SK-N-SH (cell line): ENCODE measurements at regions not wholly inside any gene's neighbourhood (a gene's known extent, or its start where the extent isn't known, plus 50 kb on each side); places are given as distances from the start of the nearest gene placed in this dataset.

Source experiments
- CTCF ChIA-PET: fragments of 300-600, 350-600 bp; formaldehyde crosslinking; extraction: SDS; loops from one replicate; lab custom pipeline; 2021; lab: Yijun Ruan, JAX
- POLR2A ChIA-PET: fragments of 350-600 bp; sonication (Branson Sonifier 250); formaldehyde crosslinking; extraction: SDS; loops from one replicate; lab custom pipeline; 2020; ENCODE audit warnings: antibody characterized with exemption, inconsistent platforms; lab: Yijun Ruan, JAX
- DNase-seq: peaks from one replicate; pipeline ENCODE4 v3.0.0; 2012
- H2AFZ ChIP-seq: fragments of 200-600 bp; sonication (generic); 2 replicates; pipeline ENCODE4 v1.8.1; 2016; ENCODE audit warnings: antibody characterized with exemption, mild to moderate bottlenecking, low read depth
- H3F3A ChIP-seq: fragments of 200-600 bp; sonication (generic); replicated peaks from 2 replicates; pipeline ENCODE3; 2016; ENCODE audit warnings: antibody characterized with exemption, mild to moderate bottlenecking; ENCODE audit not compliant: insufficient read depth
- H3K27ac ChIP-seq, 2 experiments: fragments of 200-500 bp in 1 of 2; fragments of 200-600 bp in 1 of 2; sonication (Bioruptor generic) in 1 of 2; sonication (generic), shearing (Covaris generic) in 1 of 2; 2 replicates each; pipeline versions ENCODE4 v1.5.1 to v1.6.1; 2014 to 2016; ENCODE audit warnings: low read depth in 2 of 2, inconsistent platforms in 1 of 2, low read length in 1 of 2, mild to moderate bottlenecking in 1 of 2, mixed read lengths in 1 of 2
- H3K27me3 ChIP-seq: fragments of 200-600 bp; sonication (generic), shearing (Covaris generic); 2 replicates; pipeline ENCODE4 v1.6.1; 2016; ENCODE audit warnings: mixed run types; ENCODE audit not compliant: insufficient read depth
- H3K36me3 ChIP-seq, 2 experiments: fragments of 200-500 bp in 1 of 2; fragments of 200-600 bp in 1 of 2; sonication (Bioruptor generic) in 1 of 2; sonication (generic) in 1 of 2; replicated peaks in 1 of 2; 2 replicates each; pipeline versions ENCODE3 to v1.5.1; 2014 to 2016; ENCODE audit warnings: low read length in 1 of 2, mild to moderate bottlenecking in 1 of 2; ENCODE audit not compliant: insufficient read depth in 2 of 2, control insufficient read depth in 1 of 2
- H3K4me1 ChIP-seq, 2 experiments: fragments of 200-500 bp in 1 of 2; fragments of 200-600 bp in 1 of 2; sonication (Bioruptor generic) in 1 of 2; sonication (generic), shearing (Covaris generic) in 1 of 2; 2 replicates each; pipeline versions ENCODE4 v1.5.1 to v1.6.1; 2014 to 2016; ENCODE audit warnings: low read depth in 1 of 2, low read length in 1 of 2, mixed run types in 1 of 2; ENCODE audit not compliant: insufficient read depth in 2 of 2, control insufficient read depth in 1 of 2
- H3K4me2 ChIP-seq: fragments of 200-600 bp; sonication (generic), shearing (Covaris generic); 2 replicates; pipeline ENCODE4 v1.6.1; 2017; ENCODE audit warnings: mixed run types
- H3K4me3 ChIP-seq, 2 experiments: fragments of 200-500 bp in 1 of 2; fragments of 200-600 bp in 1 of 2; sonication (Bioruptor generic) in 1 of 2; sonication (generic), shearing (Covaris generic) in 1 of 2; 2 replicates each; pipeline versions ENCODE4 v1.5.1 to v1.8.1; 2014 to 2016; ENCODE audit warnings: low read depth in 2 of 2, inconsistent platforms in 1 of 2, low read length in 1 of 2, mild to moderate bottlenecking in 1 of 2, mixed read lengths in 1 of 2, moderate library complexity in 1 of 2
- H3K79me2 ChIP-seq: fragments of 200-600 bp; sonication (generic); 2 replicates; pipeline ENCODE4 v1.8.1; 2017; ENCODE audit warnings: mild to moderate bottlenecking; ENCODE audit not compliant: insufficient read depth
- H3K9ac ChIP-seq: fragments of 200-600 bp; sonication (generic); 2 replicates; pipeline ENCODE4 v1.6.1; 2017; ENCODE audit warnings: mixed run types
- H3K9me2 ChIP-seq: fragments of 200-600 bp; sonication (generic); 2 replicates; pipeline ENCODE4 v1.6.1; 2017; ENCODE audit warnings: mixed run types
- H3K9me3 ChIP-seq: fragments of 200-600 bp; sonication (generic); 2 replicates; pipeline ENCODE4 v1.6.1; 2017; ENCODE audit warnings: mixed run types, mild to moderate bottlenecking, moderate library complexity
- H4K20me1 ChIP-seq: fragments of 200-600 bp; sonication (generic); 2 replicates; pipeline ENCODE4 v1.6.1; 2017; ENCODE audit warnings: mild to moderate bottlenecking, mixed run types; ENCODE audit not compliant: insufficient read depth
- GATA2 ChIP-seq: sonication (generic); formaldehyde crosslinking; IDR thresholded peaks from 2 replicates; pipeline ENCODE4 v1.5.0; 2020; ENCODE audit warnings: mild to moderate bottlenecking, missing genetic modification reagents
- NFIC ChIP-seq: IDR thresholded peaks from 2 replicates; pipeline ENCODE4 v1.4.0; 2012; ENCODE audit warnings: borderline replicate concordance
- NRF1 ChIP-seq: IDR thresholded peaks from 2 replicates; pipeline ENCODE4 v1.6.1; 2012; ENCODE audit warnings: low read depth, mild to moderate bottlenecking, low read length
- RAD21 ChIP-seq: IDR thresholded peaks from 2 replicates; pipeline ENCODE4 v1.6.1; 2012; ENCODE audit warnings: mild to moderate bottlenecking, low read length
- RCOR1 ChIP-seq: fragments of 150-350 bp; IDR thresholded peaks from 2 replicates; pipeline ENCODE4 v1.6.1; 2017; ENCODE audit warnings: antibody characterized with exemption, low read length
- SIN3A ChIP-seq: IDR thresholded peaks from 2 replicates; pipeline ENCODE4 v1.6.1; 2012; ENCODE audit warnings: low read depth, mild to moderate bottlenecking, low read length, moderate library complexity, borderline replicate concordance
- SMC3 ChIP-seq: IDR thresholded peaks from 2 replicates; pipeline ENCODE4 v1.6.1; 2012; ENCODE audit warnings: low read depth, low read length, improper control_type of control experiment
- TAF1 ChIP-seq: IDR thresholded peaks from 2 replicates; pipeline ENCODE4 v1.6.1; 2012; ENCODE audit warnings: low read depth, mild to moderate bottlenecking, low read length, moderate library complexity, borderline replicate concordance
- YY1 ChIP-seq: IDR thresholded peaks from 2 replicates; pipeline ENCODE4 v1.4.0; 2012; ENCODE audit warnings: low read depth, mild to moderate bottlenecking
- TF ChIP-seq, protein P1 (sequence below): IDR thresholded peaks from 2 replicates; pipeline ENCODE4 v1.4.0; 2012; ENCODE audit warnings: low read depth, borderline replicate concordance
- TF ChIP-seq, protein P2 (sequence below): IDR thresholded peaks from 2 replicates; pipeline ENCODE4; 2012

DNA sequence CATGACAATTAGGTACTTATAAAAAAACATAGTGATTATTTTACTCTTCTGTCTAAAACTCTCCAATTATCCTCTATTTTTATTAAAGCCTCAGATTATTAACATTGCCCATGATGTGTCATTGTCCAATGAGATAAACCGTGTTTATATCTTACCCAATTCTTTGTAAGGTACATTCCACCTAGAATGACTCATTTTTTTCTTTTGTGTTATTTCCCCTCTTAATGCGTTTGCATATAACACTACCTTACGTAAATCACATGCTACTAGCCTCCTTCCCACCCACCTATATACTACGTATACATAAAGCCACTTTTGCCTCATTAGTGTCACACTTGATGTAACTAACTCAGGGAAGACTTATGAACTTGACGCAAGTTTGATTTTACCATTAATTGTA is 336.3 kb upstream of the PTCHD4 start (continued):
- TF ChIP-seq, protein P1, sequence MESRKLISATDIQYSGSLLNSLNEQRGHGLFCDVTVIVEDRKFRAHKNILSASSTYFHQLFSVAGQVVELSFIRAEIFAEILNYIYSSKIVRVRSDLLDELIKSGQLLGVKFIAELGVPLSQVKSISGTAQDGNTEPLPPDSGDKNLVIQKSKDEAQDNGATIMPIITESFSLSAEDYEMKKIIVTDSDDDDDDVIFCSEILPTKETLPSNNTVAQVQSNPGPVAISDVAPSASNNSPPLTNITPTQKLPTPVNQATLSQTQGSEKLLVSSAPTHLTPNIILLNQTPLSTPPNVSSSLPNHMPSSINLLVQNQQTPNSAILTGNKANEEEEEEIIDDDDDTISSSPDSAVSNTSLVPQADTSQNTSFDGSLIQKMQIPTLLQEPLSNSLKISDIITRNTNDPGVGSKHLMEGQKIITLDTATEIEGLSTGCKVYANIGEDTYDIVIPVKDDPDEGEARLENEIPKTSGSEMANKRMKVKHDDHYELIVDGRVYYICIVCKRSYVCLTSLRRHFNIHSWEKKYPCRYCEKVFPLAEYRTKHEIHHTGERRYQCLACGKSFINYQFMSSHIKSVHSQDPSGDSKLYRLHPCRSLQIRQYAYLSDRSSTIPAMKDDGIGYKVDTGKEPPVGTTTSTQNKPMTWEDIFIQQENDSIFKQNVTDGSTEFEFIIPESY: no peak
- TF ChIP-seq YY1: no peak
- no peak for TF ChIP-seq NRF1
- TF ChIP-seq NFIC: no peak
- TF ChIP-seq SMC3: no peak
- TF ChIP-seq TAF1: no peak

DNA sequence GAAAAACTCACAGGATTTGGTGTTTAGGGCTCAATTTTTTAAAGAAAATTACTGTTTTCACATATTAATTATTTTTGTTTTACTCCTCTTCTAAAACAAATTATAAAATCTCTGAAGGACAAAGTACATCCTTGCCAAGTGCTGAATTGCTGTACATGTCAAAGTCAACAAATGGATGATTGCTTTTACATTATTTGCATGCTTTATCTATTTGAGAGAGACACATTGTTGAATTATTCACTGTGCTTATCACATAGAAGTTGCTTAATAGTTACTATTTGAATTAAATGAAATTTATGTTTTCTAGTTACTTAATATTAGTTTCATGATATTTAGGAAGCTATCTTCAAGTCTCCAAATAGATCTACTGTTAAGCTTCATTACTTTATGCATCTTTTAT is 318.6 kb upstream of the PTCHD4 start:
- Histone ChIP-seq H3F3A (peaks cover 13% of the 10 kb centered on the region), H3K79me2 (no peaks in the 10 kb centered on the region), H3K9me3 (no peaks in the 10 kb centered on the region), H2AFZ (no peak overlapping the region), H3K27ac (peak overlapping the region; percentile 69 to 83; a peak in 3 of 4 replicates), H4K20me1 (no peaks in the 10 kb centered on the region), H3K4me2 (no peak overlapping the region; the same call in 1 of the 2 replicates), H3K4me1 (peaks cover 0 to 20% of the 10 kb centered on the region in 2 experiments; a peak in 2 of 4 replicates), H3K4me3 (no peak overlapping the region), H3K9me2 (no peaks in the 10 kb centered on the region), H3K9ac (no peak overlapping the region), H3K27me3 (no peaks in the 10 kb centered on the region), H3K36me3 (no peaks in the 10 kb centered on the region)
- ChIA-PET POLR2A (no interaction called here), CTCF (interaction anchor here (1.0 to 1.9 kb wide), 2 partner anchors 11 to 642 kb away, joined by 3 to 5 read pairs; no protein-coding TSS in a partner anchor)
- no peak for DNase-seq
- TF ChIP-seq RAD21: no peak
- TF ChIP-seq, protein P2, sequence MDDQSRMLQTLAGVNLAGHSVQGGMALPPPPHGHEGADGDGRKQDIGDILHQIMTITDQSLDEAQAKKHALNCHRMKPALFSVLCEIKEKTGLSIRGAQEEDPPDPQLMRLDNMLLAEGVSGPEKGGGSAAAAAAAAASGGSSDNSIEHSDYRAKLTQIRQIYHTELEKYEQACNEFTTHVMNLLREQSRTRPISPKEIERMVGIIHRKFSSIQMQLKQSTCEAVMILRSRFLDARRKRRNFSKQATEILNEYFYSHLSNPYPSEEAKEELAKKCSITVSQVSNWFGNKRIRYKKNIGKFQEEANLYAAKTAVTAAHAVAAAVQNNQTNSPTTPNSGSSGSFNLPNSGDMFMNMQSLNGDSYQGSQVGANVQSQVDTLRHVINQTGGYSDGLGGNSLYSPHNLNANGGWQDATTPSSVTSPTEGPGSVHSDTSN: 0 out of 2 replicates have a peak, but pooled peaks have one; percentile 6

DNA sequence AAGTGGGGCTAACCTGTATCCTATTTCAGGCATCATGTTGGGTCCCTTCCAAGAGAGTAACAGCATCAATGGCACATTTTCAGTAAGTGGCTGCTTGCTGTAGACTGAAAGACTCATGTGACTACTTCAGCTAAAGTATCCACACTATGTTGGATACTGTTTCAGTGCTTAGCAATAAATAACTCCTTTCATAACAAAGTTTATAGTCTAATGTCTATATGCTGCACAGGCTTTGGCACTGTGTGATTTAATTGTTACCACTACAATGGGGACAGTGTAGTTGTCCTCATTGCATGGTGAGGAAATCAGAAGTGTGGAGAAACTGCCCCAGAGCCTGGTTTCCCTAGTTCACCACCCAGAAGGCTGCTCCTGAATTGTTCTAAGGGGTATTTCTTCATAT is 318.0 kb upstream of the PTCHD4 start:
- Histone ChIP-seq H3K36me3 (no peaks in the 10 kb centered on the region), H2AFZ (no peak overlapping the region), H3K9me2 (no peaks in the 10 kb centered on the region), H3F3A (peaks cover 14% of the 10 kb centered on the region), H3K4me3 (no peak overlapping the region), H3K9ac (no peak overlapping the region), H3K27ac (peak overlapping the region; percentile 69 to 83; a peak in 3 of 4 replicates), H3K79me2 (no peaks in the 10 kb centered on the region), H3K4me2 (peak overlapping the region; percentile 48; the same call in 1 of the 2 replicates), H4K20me1 (no peaks in the 10 kb centered on the region), H3K27me3 (no peaks in the 10 kb centered on the region), H3K4me1 (peaks cover 0 to 20% of the 10 kb centered on the region in 2 experiments; a peak in 2 of 4 replicates), H3K9me3 (no peaks in the 10 kb centered on the region)
- CTCF ChIA-PET: interaction anchor here (1.9 kb wide), 1 partner anchor 10 kb away, joined by 5 read pairs; no protein-coding TSS in a partner anchor
- POLR2A ChIA-PET: no interaction called here
- DNase-seq: no peak
- TF ChIP-seq SIN3A: no peak
- no peak for TF ChIP-seq GATA2 (CRISPR knock-in tag)
- TF ChIP-seq NFIC: 0 out of 2 replicates have a peak, but pooled peaks have one; percentile 17
- no peak for TF ChIP-seq RCOR1
